H1 (cell line): ENCODE measurements at regions not wholly inside any gene's neighbourhood (a gene's known extent, or its start where the extent isn't known, plus 50 kb on each side); places are given as distances from the start of the nearest gene placed in this dataset.

Source experiments
- CTCF ChIA-PET: fragments of 300-600 bp; sonication (Branson Sonifier 250); formaldehyde crosslinking; loops from one replicate; lab custom pipeline; 2021; ENCODE audit not compliant: partially characterized antibody; lab: Charles Lee
- POLR2A ChIA-PET: fragments of 300-600 bp; sonication (Branson Sonifier 250); formaldehyde crosslinking; loops from one replicate; lab custom pipeline; 2021; ENCODE audit warnings: inconsistent platforms; ENCODE audit not compliant: partially characterized antibody; lab: Charles Lee
- DNase-seq, 2 experiments: peaks; one replicate each; pipeline versions ENCODE4 v3.0.0 to v3.0.0-alpha.2; 2010 to 2022; ENCODE audit warnings: low spot score in 2 of 2, low read depth in 1 of 2, mixed read lengths in 1 of 2
- FAIRE-seq: peaks from 2 replicates; lab custom pipeline; 2011; peaks lifted over from hg19 to GRCh38; lab: Jason Lieb, UNC
- H2AFZ ChIP-seq: 2 replicates; pipeline ENCODE4 v1.8.1; 2012; ENCODE audit warnings: low read length, inconsistent platforms
- H2AK5ac ChIP-seq: 2 replicates; pipeline ENCODE4 v1.6.1; 2013; ENCODE audit warnings: low read depth, low read length
- H2BK120ac ChIP-seq: replicated peaks from 2 replicates; pipeline ENCODE3; 2013; ENCODE audit warnings: low read depth, low read length, inconsistent platforms
- H2BK12ac ChIP-seq: 2 replicates; pipeline ENCODE4 v1.6.1; 2013; ENCODE audit warnings: low read depth, low read length
- H2BK15ac ChIP-seq: 2 replicates; pipeline ENCODE4 v1.6.1; 2013; ENCODE audit warnings: low read length
- H2BK20ac ChIP-seq: 2 replicates; pipeline ENCODE4 v1.6.1; 2013; ENCODE audit warnings: low read length
- H2BK5ac ChIP-seq: 2 replicates; pipeline ENCODE4 v1.6.1; 2013; ENCODE audit warnings: low read depth, low read length
- H3K14ac ChIP-seq: 2 replicates; pipeline ENCODE4 v1.6.1; 2013; ENCODE audit warnings: inconsistent platforms; ENCODE audit not compliant: insufficient read length
- H3K18ac ChIP-seq: 2 replicates; pipeline ENCODE4 v1.6.1; 2013; ENCODE audit warnings: low read length; ENCODE audit errors: extremely low read depth
- H3K23ac ChIP-seq: 2 replicates; pipeline ENCODE4 v1.6.1; 2013; ENCODE audit warnings: inconsistent platforms; ENCODE audit not compliant: insufficient read length
- H3K23me2 ChIP-seq: 2 replicates; pipeline ENCODE4 v1.6.1; 2013; ENCODE audit warnings: low read depth, low read length
- H3K27ac ChIP-seq: 2 replicates; pipeline ENCODE4 v1.6.1; 2011; ENCODE audit warnings: low read depth, low read length, inconsistent platforms
- H3K27me3 ChIP-seq, 4 experiments: replicated peaks in 1 of 4; 1 replicate in 1 of 4; 2 replicates in 3 of 4; pipeline versions ENCODE4 v1.6.1 to v1.8.1; 2011 to 2013; ENCODE audit warnings: low read length in 3 of 4, mild to moderate bottlenecking in 3 of 4, inconsistent platforms in 2 of 4, mixed read lengths in 2 of 4, moderate library complexity in 1 of 4; ENCODE audit not compliant: control insufficient read depth in 3 of 4, insufficient read depth in 3 of 4; ENCODE audit errors: extremely low read depth in 1 of 4
- H3K36me3 ChIP-seq, 4 experiments: 2 replicates each; pipeline versions ENCODE4 v1.6.1 to v1.8.1; 2011 to 2013; ENCODE audit warnings: mild to moderate bottlenecking in 4 of 4, low read length in 3 of 4, moderate library complexity in 2 of 4, control low read depth in 1 of 4, inconsistent platforms in 1 of 4; ENCODE audit not compliant: insufficient read depth in 4 of 4, control insufficient read depth in 2 of 4
- H3K4ac ChIP-seq: replicated peaks from 2 replicates; pipeline ENCODE3; 2013; ENCODE audit warnings: low read length, low read depth, mixed read lengths, inconsistent platforms; ENCODE audit not compliant: insufficient read length
- H3K4me1 ChIP-seq, 4 experiments: replicated peaks in 1 of 4; 1 replicate in 1 of 4; 2 replicates in 3 of 4; pipeline versions ENCODE4 v1.6.1 to v1.8.1; 2011 to 2013; ENCODE audit warnings: low read length in 3 of 4, inconsistent platforms in 2 of 4, mixed read lengths in 1 of 4; ENCODE audit not compliant: insufficient read depth in 4 of 4, control insufficient read depth in 3 of 4
- H3K4me2 ChIP-seq, 2 experiments: 2 replicates each; pipeline versions ENCODE4 v1.6.1 to v1.8.1; 2011 to 2013; ENCODE audit warnings: low read depth in 2 of 2, low read length in 2 of 2, control low read depth in 1 of 2, inconsistent platforms in 1 of 2, mild to moderate bottlenecking in 1 of 2; ENCODE audit not compliant: insufficient read depth in 1 of 2
- H3K4me3 ChIP-seq, 4 experiments: fragments of 200-600, 300-600 bp in 1 of 4; sonication (generic), shearing (Covaris generic), sonication (Bioruptor Twin) in 1 of 4; 2 replicates each; pipeline versions ENCODE4 v1.5.1 to v1.8.1; 2011 to 2016; ENCODE audit warnings: low read length in 4 of 4, low read depth in 3 of 4, control low read depth in 2 of 4, inconsistent platforms in 2 of 4, mild to moderate bottlenecking in 2 of 4, mixed read lengths in 1 of 4, moderate library complexity in 1 of 4; ENCODE audit not compliant: insufficient read depth in 2 of 4; ENCODE audit errors: extremely low read depth in 1 of 4
- H3K56ac ChIP-seq: replicated peaks from 2 replicates; pipeline ENCODE3; 2013; ENCODE audit warnings: low read depth, mild to moderate bottlenecking, mixed read lengths, low read length, inconsistent platforms; ENCODE audit not compliant: insufficient read length
- H3K79me1 ChIP-seq: 2 replicates; pipeline ENCODE4 v1.6.1; 2013; ENCODE audit warnings: low read depth, low read length, control low read depth
- H3K79me2 ChIP-seq, 2 experiments: 2 replicates each; pipeline versions ENCODE4 v1.6.1 to v1.8.1; 2012 to 2013; ENCODE audit warnings: low read length in 2 of 2, mild to moderate bottlenecking in 2 of 2, inconsistent platforms in 1 of 2; ENCODE audit not compliant: insufficient read depth in 2 of 2, control insufficient read depth in 1 of 2
- H3K9ac ChIP-seq, 4 experiments: replicated peaks in 1 of 4; 1 replicate in 1 of 4; 2 replicates in 3 of 4; pipeline versions ENCODE4 v1.6.1 to v1.8.1; 2011 to 2013; ENCODE audit warnings: low read depth in 3 of 4, low read length in 3 of 4, control low read depth in 2 of 4, mild to moderate bottlenecking in 2 of 4, moderate library complexity in 2 of 4, inconsistent platforms in 1 of 4; ENCODE audit errors: extremely low read depth in 1 of 4
- H3K9me3 ChIP-seq, 2 experiments: 2 replicates each; pipeline versions ENCODE4 v1.6.1 to v1.8.1; 2012 to 2013; ENCODE audit warnings: mild to moderate bottlenecking in 2 of 2, moderate library complexity in 2 of 2, control low read depth in 1 of 2, inconsistent platforms in 1 of 2, low read depth in 1 of 2, low read length in 1 of 2, mixed read lengths in 1 of 2; ENCODE audit not compliant: insufficient read depth in 2 of 2
- H4K20me1 ChIP-seq, 2 experiments: replicated peaks in 1 of 2; 2 replicates each; pipeline versions ENCODE3 to v1.8.1; 2011 to 2013; ENCODE audit warnings: inconsistent platforms in 2 of 2, low read length in 2 of 2, mild to moderate bottlenecking in 1 of 2; ENCODE audit not compliant: insufficient read depth in 2 of 2, control insufficient read depth in 1 of 2
- H4K5ac ChIP-seq: 2 replicates; pipeline ENCODE4 v1.6.1; 2013; ENCODE audit warnings: low read length, low read depth, mixed read lengths, inconsistent platforms; ENCODE audit not compliant: insufficient read length
- H4K8ac ChIP-seq: 2 replicates; pipeline ENCODE4 v1.8.0; 2013; ENCODE audit warnings: mild to moderate bottlenecking, moderate library complexity, low read length, inconsistent platforms; ENCODE audit not compliant: insufficient read depth; ENCODE audit errors: extremely low read depth
- H4K91ac ChIP-seq: replicated peaks from 2 replicates; pipeline ENCODE3; 2013; ENCODE audit warnings: low read length, mixed read lengths, inconsistent platforms; ENCODE audit not compliant: insufficient read length
- ATF3 ChIP-seq: IDR thresholded peaks from 2 replicates; pipeline ENCODE4 v1.6.1; 2011; ENCODE audit warnings: low read depth, mild to moderate bottlenecking, low read length; ENCODE audit not compliant: insufficient read depth
- HDAC6 ChIP-seq: IDR thresholded peaks from one replicate; pipeline ENCODE4 v1.7.1; 2012; ENCODE audit warnings: low read depth, mild to moderate bottlenecking, inconsistent platforms, low read length, moderate library complexity
- POU5F1 ChIP-seq: IDR thresholded peaks from 2 replicates; pipeline ENCODE4 v1.6.1; 2011; ENCODE audit warnings: low read depth, mild to moderate bottlenecking, low read length, moderate library complexity
- WGBS, 2 experiments: shearing (Covaris generic) in 1 of 2; methylation state at CpG; one replicate each; pipeline versions ENCODE4 v1.1.6 to v1.1.7; 2013 to 2015; ENCODE audit warnings: low lambda C conversion rate in 2 of 2, mixed read lengths in 2 of 2, inconsistent platforms in 1 of 2, low coverage in 1 of 2, missing lambda C conversion rate in 1 of 2; ENCODE audit not compliant: insufficient replicate concordance in 2 of 2, insufficient coverage in 1 of 2, insufficient read length in 1 of 2; ENCODE audit errors: extremely low coverage in 1 of 2, missing lambda C conversion rate in 1 of 2; 5-methylcytosine and 5-hydroxymethylcytosine counted together

- WGBS, 2 experiments = 100% methylated on average over 2 of the region's 2 CpGs; no CpG with 5 or more reads in 1 of the 2 experiments
- TF ChIP-seq POU5F1 (peak; percentile 72; the same call in 1 of the 2 replicates), ATF3 (no peak), HDAC6 (no peak)
- TF ChIP-seq, all 59 proteins: peak for 1
Measured at GRCh38 chr4:120202222-120202621, 135.6 kb upstream of the MAD2L1 start.

More at GRCh38 chr4:120202222-120202621, 135.6 kb upstream of the MAD2L1 start:
- H3K18ac ChIP-seq = no peak overlapping the region
- H2BK120ac ChIP-seq = no peak overlapping the region
- no peak overlapping the region for H2BK12ac ChIP-seq
- H3K36me3 ChIP-seq = no peaks in the 10 kb centered on the region
- no peak overlapping the region for H4K5ac ChIP-seq
- no peak overlapping the region for H2AK5ac ChIP-seq
- peaks cover 0 to 5% (median 0%) of the 10 kb centered on the region in 4 experiments; a peak in 1 of 7 replicates for H3K4me1 ChIP-seq
- ChIA-PET CTCF (no interaction called here), POLR2A (no interaction called here)
- no peak overlapping the region for H3K27ac ChIP-seq
- no peak overlapping the region for H3K14ac ChIP-seq
- no peaks in the 10 kb centered on the region for H4K20me1 ChIP-seq
- H2BK20ac ChIP-seq = no peak overlapping the region
- no peaks in the 10 kb centered on the region; the same call in 1 of the 2 replicates for H3K23me2 ChIP-seq
- H3K56ac ChIP-seq = no peak overlapping the region
- no peaks in the 10 kb centered on the region for H3K79me2 ChIP-seq
- no peaks in the 10 kb centered on the region for H3K79me1 ChIP-seq
- H3K4me2 ChIP-seq = no peak overlapping the region
- no peak overlapping the region for H4K91ac ChIP-seq
- H3K4me3 ChIP-seq = no peak overlapping the region
- H4K8ac ChIP-seq = no peak overlapping the region
- H3K4ac ChIP-seq = no peak overlapping the region
- H3K9me3 ChIP-seq = peaks cover 4 to 5% of the 10 kb centered on the region in 2 experiments; a peak in 1 of 4 replicates
- H3K23ac ChIP-seq = no peak overlapping the region
- H2BK15ac ChIP-seq = no peak overlapping the region
- H3K27me3 ChIP-seq = no peaks in the 10 kb centered on the region
- DNase-seq = no peak
- H3K9ac ChIP-seq = no peak overlapping the region
- no peak for FAIRE-seq
- H2BK5ac ChIP-seq = no peak overlapping the region
- peak overlapping the region; percentile 67 for H2AFZ ChIP-seq
